ENCODE measurements at regions not wholly inside any gene's neighbourhood (a gene's known extent, or its start where the extent isn't known, plus 50 kb on each side); places are given as distances from the start of the nearest gene placed in this dataset.

DNA sequence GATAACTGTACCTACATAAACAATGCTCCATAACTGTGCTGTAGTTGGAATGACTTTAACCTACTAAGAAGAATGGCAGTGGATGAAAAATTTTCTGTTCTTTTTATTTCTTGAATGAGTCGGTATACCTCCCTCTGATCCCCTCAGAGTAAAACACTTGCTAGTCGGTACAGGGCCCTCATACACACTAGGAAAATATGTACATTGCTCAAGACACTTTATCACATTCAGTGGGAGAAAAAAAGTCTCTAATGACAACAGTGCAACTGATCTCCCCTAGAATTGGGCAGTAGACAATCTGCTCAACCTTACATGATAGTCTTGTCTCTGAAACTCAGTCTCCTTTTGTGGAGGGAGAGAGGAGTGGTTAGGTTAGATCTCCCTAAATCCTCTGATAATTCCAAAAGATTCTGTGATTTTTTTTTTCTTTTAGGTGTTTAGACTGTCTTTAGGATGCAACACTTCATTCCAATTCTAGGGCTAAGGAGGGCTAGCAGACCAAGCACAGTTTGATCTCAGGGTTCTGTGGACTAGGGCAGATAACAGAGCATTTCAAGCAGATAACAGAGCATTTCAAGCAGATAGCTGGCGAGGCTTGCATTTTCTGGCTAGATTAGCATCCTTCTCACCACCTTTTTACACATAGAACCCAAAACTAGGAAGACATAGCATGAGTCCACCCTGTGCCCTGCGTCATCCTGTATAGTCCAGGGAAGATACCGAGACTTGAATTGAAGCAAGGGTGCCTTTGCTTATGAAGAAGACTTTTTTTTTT, 100.3 kb upstream of the TNFAIP3 start:
- DNase-seq (ENCODE audit: low read depth) = no peak
- TF ChIP-seq, protein P1, sequence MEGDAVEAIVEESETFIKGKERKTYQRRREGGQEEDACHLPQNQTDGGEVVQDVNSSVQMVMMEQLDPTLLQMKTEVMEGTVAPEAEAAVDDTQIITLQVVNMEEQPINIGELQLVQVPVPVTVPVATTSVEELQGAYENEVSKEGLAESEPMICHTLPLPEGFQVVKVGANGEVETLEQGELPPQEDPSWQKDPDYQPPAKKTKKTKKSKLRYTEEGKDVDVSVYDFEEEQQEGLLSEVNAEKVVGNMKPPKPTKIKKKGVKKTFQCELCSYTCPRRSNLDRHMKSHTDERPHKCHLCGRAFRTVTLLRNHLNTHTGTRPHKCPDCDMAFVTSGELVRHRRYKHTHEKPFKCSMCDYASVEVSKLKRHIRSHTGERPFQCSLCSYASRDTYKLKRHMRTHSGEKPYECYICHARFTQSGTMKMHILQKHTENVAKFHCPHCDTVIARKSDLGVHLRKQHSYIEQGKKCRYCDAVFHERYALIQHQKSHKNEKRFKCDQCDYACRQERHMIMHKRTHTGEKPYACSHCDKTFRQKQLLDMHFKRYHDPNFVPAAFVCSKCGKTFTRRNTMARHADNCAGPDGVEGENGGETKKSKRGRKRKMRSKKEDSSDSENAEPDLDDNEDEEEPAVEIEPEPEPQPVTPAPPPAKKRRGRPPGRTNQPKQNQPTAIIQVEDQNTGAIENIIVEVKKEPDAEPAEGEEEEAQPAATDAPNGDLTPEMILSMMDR (IDR thresholded peaks at IDR 0.05; ENCODE audit: insufficient read depth, low read depth, low read length) = no peak
- H3K4me3 ChIP-seq (ENCODE audit: low read depth, low read length) = no peak overlapping the region

DNA sequence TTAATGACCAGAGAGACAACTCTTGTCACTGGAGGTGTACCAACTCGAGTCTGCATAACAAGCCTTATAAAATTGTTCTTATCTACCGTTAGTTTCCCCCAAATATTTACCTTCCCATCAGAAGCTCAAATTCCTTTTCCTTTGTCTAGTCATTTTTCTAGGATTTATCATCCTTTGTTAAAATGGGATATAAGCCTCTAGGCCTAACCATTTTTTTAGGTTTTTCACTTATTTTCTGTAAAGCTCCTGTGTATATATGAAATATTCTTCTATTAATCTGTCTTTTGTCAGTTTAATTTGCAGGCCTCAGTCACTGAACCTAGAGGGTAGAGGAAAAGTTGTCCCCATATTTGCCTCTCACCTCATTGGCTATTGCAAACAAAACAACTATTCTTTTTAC, 99.6 kb upstream of the TNFAIP3 start:
- no peak for DNase-seq (ENCODE audit: low read depth)
- TF ChIP-seq, protein P1 (IDR thresholded peaks at IDR 0.05; ENCODE audit: insufficient read depth, low read depth, low read length) = no peak
- H3K4me3 ChIP-seq (ENCODE audit: low read depth, low read length) = no peak overlapping the region

DNA sequence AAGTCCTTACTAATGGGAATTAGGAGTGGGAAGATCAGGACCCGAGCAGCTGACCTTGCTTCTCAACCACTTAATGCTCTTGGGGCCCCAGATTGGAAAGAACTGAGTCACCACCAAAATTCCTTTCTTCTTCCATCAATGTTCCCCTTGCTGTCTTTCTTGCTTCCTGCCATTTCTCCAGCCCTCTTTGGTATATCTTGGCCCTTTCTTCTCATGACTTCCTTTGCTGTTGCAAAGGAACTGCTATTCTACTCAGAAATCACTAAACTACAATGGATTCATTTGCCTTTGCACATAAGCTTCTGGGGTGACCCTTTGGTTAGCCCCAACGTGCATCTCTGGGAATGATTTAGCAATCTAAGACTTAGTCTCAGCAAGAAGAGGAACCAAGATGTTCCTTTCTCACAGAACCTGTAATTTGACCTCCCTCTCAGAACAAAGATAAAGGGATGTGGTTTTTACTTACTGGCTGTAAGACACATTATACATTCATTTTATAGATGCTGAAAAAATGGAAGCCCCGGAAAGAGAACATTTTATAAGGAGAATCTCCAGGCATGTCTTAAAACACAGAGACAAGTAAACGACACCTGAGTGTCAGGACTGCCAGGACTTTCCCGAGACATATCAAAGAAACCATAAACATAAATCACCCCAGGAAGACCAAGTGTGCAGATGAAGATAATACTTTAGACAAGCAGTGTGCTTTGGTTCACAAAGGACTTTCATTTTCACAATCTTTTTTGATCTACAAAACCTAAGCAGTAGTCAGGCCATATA, 99.0 kb upstream of the TNFAIP3 start:
- TF ChIP-seq, protein P1 (IDR thresholded peaks at IDR 0.05; ENCODE audit: insufficient read depth, low read depth, low read length) = no peak
- peak; percentile 81 for DNase-seq (ENCODE audit: low read depth)
- no peak overlapping the region for H3K4me3 ChIP-seq (ENCODE audit: low read depth, low read length)

DNA sequence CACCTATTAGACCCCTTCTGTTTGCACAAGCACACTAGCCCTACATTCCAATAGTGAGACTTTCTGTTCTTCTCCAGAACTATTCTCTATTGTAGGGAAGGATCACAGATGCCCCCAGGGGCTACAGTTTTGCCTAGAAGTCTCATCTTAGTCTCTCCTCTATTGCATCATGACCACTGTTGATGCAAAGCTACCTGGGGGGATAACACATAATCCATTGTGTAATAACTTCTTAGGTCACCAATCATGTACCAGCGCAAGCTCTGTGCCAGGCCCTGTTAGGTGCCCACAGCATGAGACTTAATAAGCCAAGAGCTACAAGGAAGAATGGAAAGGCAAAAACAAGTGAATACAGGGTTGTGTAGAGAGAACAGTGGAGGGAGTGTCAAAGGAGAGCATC, 98.1 kb upstream of the TNFAIP3 start:
- DNase-seq (ENCODE audit: low read depth) = no peak
- TF ChIP-seq, protein P1 (IDR thresholded peaks at IDR 0.05; ENCODE audit: insufficient read depth, low read depth, low read length) = no peak
- H3K4me3 ChIP-seq (ENCODE audit: low read depth, low read length) = no peak overlapping the region

DNA sequence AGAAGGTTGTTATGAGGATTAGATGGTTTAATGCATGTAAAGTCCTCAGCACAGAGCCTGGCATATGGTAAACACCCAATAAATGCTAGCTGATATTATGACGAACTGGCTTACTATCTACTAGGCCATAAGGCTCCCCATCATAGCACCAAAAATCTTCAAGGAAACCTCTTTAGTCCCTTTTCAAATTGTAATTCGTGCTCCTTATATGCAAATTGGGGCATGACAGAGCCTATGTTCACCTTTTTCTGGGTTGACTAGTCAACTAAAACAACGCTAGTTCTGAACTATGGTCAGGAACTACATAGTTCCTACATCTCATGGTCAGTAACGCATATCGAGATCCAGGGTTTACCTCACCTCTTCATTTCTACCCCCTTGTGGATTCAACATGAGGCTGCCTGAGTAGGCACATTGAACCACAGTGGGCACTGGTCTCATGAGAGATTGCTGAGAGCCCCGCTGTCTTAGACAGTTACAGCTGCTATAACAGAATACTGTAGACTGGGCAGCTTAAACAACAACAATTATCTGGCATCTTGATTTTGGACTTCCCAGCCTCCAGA, 97.2 kb upstream of the TNFAIP3 start:
- DNase-seq (ENCODE audit: low read depth) = no peak
- no peak overlapping the region for H3K4me3 ChIP-seq (ENCODE audit: low read depth, low read length)
- TF ChIP-seq, protein P1 (IDR thresholded peaks at IDR 0.05; ENCODE audit: insufficient read depth, low read depth, low read length) = no peak

DNA sequence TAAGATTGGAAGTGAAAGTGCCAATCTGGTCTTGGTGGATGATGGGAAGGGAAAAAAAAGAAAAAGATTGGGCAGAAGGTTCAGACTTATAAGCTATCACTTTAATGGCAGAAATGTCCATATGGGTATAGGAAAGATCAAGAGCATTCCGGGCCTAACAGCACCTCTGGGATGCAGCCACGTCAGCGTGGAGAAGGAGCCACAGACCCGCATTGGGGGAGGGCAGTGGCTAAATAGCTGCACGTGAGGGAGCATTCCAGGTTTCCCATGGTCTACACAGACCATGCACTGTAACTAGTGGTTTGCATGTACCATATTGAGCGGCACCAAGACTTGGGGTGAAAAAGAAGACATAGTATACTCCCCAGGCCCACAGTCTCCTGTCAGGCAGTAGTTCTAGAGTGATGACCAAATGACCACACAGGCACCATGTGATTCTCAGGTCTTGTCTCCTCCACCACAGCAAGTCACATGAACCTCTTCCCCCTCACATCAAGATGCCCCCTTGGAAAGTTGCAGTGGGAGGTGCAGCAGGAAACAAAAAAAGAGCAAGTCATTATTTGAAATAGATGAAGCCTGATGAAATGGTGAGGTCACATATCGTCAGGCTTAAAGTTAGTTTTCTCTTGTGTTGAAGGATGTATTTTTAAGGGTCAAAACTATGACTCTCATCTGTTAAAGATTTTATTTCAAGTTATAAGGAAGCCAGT, 94.4 kb upstream of the TNFAIP3 start:
- no peak for DNase-seq (ENCODE audit: low read depth)
- TF ChIP-seq, protein P1 (IDR thresholded peaks at IDR 0.05; ENCODE audit: insufficient read depth, low read depth, low read length) = no peak
- no peak overlapping the region for H3K4me3 ChIP-seq (ENCODE audit: low read depth, low read length)
